BJ (cell line): ENCODE measurements at regions not wholly inside any gene's neighbourhood (a gene's known extent, or its start where the extent isn't known, plus 50 kb on each side); places are given as distances from the start of the nearest gene placed in this dataset.

Source experiments
- CTCF ChIA-PET: fragments of 350-600 bp; formaldehyde crosslinking; extraction: SDS; loops from one replicate; lab custom pipeline; 2021; ENCODE audit warnings: antibody characterized with exemption, inconsistent platforms; lab: Yijun Ruan, JAX
- POLR2A ChIA-PET: fragments of 300-600 bp; sonication (Branson Sonifier 250); formaldehyde crosslinking; extraction: SDS; loops from one replicate; lab custom pipeline; 2021; ENCODE audit warnings: antibody characterized with exemption; lab: Charles Lee
- DNase-seq: peaks from one replicate; pipeline ENCODE4 v3.0.0-alpha.2; 2011; ENCODE audit warnings: low read depth
- H3K27me3 ChIP-seq: 2 replicates; pipeline ENCODE4 v1.6.0; 2011; ENCODE audit warnings: low read length; ENCODE audit not compliant: control insufficient read depth, insufficient read depth
- H3K36me3 ChIP-seq: 2 replicates; pipeline ENCODE4 v1.5.1; 2011; ENCODE audit warnings: low read length; ENCODE audit not compliant: control insufficient read depth, insufficient read depth
- H3K4me3 ChIP-seq: 2 replicates; pipeline ENCODE4 v1.5.1; 2011; ENCODE audit warnings: low read depth, mild to moderate bottlenecking, control low read depth, low read length
- TF ChIP-seq, protein P1 (sequence below): IDR thresholded peaks from 2 replicates; pipeline ENCODE4 v1.5.1; 2011; ENCODE audit warnings: low read depth, mild to moderate bottlenecking, control low read depth, inconsistent platforms, low read length, moderate library complexity; ENCODE audit not compliant: insufficient read depth

DNA sequence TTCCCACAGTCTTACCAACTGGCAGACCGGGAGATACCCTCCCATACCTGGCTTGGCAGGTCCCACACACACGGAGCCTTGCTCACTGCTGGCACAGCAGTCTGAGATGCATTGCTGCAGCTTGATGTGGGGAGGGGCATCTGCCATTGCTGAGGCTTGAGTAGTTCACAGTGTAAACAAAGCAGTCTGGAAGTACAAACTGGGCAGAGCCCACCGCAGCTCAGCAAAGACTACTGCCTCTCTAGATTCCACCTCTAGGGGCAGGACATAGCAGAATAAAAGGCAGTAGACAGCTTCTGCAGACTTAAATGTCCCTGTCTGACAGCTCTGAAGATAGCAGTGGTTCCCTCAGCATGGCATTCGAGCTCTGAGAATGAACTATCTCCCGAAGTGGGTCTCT, 69.6 kb upstream of the RELN start:
- ChIA-PET POLR2A (no interaction called here), CTCF (no interaction called here)

DNA sequence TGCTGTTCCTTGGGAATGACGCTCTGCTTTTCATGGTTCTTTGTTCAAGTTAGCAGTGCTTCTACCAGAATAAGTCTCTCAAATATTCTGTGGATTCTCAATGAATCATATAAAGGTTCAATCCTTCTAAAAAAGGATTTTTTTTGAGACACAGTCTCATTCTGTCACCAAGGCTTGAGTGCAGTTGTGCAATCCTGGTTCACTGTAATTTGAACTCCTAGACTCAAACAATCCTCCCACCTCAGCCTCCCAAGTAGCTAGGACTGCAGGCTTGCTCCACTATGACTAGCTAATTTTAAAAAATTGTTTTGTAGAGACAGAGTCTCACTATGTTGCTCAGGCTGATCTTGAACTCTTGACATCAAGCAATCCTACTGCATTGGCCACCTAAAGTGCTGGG, 64.9 kb upstream of the RELN start:
- no peaks in the 10 kb centered on the region for H3K27me3 ChIP-seq
- H3K4me3 ChIP-seq, result no peak overlapping the region
- TF ChIP-seq, protein P1, sequence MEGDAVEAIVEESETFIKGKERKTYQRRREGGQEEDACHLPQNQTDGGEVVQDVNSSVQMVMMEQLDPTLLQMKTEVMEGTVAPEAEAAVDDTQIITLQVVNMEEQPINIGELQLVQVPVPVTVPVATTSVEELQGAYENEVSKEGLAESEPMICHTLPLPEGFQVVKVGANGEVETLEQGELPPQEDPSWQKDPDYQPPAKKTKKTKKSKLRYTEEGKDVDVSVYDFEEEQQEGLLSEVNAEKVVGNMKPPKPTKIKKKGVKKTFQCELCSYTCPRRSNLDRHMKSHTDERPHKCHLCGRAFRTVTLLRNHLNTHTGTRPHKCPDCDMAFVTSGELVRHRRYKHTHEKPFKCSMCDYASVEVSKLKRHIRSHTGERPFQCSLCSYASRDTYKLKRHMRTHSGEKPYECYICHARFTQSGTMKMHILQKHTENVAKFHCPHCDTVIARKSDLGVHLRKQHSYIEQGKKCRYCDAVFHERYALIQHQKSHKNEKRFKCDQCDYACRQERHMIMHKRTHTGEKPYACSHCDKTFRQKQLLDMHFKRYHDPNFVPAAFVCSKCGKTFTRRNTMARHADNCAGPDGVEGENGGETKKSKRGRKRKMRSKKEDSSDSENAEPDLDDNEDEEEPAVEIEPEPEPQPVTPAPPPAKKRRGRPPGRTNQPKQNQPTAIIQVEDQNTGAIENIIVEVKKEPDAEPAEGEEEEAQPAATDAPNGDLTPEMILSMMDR, result no peak
- DNase-seq, result no peak
- H3K36me3 ChIP-seq, result no peaks in the 10 kb centered on the region
- POLR2A ChIA-PET, result no interaction called here
- CTCF ChIA-PET, result no interaction called here

More for the DNA sequence above, 69.6 kb upstream of the RELN start:
- DNase-seq, result no peak
- no peaks in the 10 kb centered on the region for H3K36me3 ChIP-seq
- no peaks in the 10 kb centered on the region for H3K27me3 ChIP-seq
- TF ChIP-seq, protein P1, result no peak
- H3K4me3 ChIP-seq, result no peak overlapping the region

DNA sequence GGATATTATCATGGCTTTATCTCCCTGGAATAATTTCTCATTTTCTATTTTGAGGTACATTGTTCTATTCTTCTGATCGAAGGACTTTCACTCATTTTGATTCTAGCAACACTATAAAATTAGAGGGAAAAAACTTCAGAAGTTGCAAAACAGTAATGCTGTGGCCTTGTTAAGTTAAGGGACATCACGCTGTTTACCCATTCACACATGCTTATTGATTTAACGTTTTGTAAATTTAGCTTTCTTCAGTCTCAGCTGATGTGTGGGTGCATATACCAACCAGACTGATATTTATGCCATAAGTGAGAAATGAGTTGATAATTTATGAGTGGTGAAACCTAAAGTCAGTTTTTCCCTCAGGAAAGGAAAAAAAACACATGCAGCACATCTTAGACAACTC, 63.5 kb upstream of the RELN start:
- TF ChIP-seq, protein P1, result no peak

DNA sequence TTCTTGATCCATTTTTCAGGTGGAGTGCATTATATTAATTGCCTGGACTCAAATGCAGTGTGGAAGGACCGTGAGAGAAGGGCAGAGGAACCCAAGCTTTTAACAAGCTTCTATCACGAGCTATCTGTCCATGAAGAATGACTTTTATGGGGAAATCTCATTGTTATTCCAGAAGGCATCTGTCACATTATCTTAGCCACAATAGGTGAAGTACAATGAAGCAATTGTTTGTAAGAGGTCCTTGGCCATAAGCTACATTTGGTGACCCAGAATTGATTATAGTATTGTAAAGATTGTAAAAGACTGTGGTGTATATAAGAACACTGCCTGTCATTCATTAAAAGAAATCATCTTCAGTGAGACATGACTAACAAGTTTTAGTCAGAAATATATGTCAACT, 58.6 kb upstream of the RELN start:
- ChIA-PET CTCF (no interaction called here), POLR2A (no interaction called here)
- no peak overlapping the region for H3K4me3 ChIP-seq
- no peaks in the 10 kb centered on the region for H3K27me3 ChIP-seq
- TF ChIP-seq, protein P1, result no peak
- no peaks in the 10 kb centered on the region for H3K36me3 ChIP-seq
- DNase-seq, result no peak

More for the DNA sequence above, 63.5 kb upstream of the RELN start:
- no peak for DNase-seq
- no peak overlapping the region for H3K4me3 ChIP-seq
- H3K27me3 ChIP-seq, result no peaks in the 10 kb centered on the region
- ChIA-PET CTCF (no interaction called here), POLR2A (no interaction called here)
- H3K36me3 ChIP-seq, result no peaks in the 10 kb centered on the region

- H3K36me3 ChIP-seq, result no peaks in the 10 kb centered on the region
- POLR2A ChIA-PET, result no interaction called here
- H3K4me3 ChIP-seq, result no peak overlapping the region
- 0 out of 2 replicates have a peak, but pooled peaks cover 1% of the 10 kb centered on the region for H3K27me3 ChIP-seq
- DNase-seq, result no peak
- CTCF ChIA-PET, result no interaction called here
- TF ChIP-seq, protein P1, result no peak
These were observed 55.7 kb upstream of the RELN start for GRCh38 chr7:104045183-104045582.
